Peyer's patch (tissue), 4 donors: ENCODE measurements at regions not wholly inside any gene's neighbourhood (a gene's known extent, or its start where the extent isn't known, plus 50 kb on each side); places are given as distances from the start of the nearest gene placed in this dataset.

Experiments used
- POLR2A ChIP-seq, 2 donors: fragments of 450-650 bp; IDR thresholded peaks; one replicate each; pipeline ENCODE4 v1.5.1; 2017; ENCODE audit warnings: antibody characterized with exemption in 2 of 2, mild to moderate bottlenecking in 2 of 2, moderate library complexity in 2 of 2
- TF ChIP-seq, protein P1 (sequence below), 6 experiments: fragments of 450-650 bp in 4 of 6; fragments of 200-600 bp in 2 of 6; sonication (generic) in 1 of 6; IDR thresholded peaks; one replicate each; pipeline ENCODE4 v1.5.1; 2017 to 2019; ENCODE audit warnings: antibody characterized with exemption in 6 of 6, mild to moderate bottlenecking in 3 of 6, moderate library complexity in 1 of 6

DNA sequence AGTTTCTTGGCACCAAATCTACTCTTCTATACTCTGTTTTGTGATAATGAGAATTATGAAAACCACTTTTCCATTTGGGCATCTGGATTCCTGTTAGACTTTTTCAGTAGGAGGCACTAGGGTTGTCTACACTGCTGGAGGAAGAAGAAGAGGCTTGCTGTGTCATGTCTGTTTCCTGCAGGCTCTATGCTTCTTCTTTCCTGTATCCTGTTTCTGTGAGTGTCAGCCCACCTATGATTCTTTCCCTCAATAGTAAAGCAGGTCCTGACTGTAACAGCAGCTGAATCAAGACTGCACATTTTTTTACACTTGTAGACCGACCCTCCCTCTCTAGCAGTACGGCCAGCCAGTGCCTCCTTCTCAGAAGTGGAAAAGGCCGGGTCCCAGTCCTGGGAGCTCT, 603.9 kb downstream of the HDGFL1 start:
- no peak for TF ChIP-seq POLR2A (IDR thresholded peaks at IDR 0.05)
- TF ChIP-seq, protein P1, sequence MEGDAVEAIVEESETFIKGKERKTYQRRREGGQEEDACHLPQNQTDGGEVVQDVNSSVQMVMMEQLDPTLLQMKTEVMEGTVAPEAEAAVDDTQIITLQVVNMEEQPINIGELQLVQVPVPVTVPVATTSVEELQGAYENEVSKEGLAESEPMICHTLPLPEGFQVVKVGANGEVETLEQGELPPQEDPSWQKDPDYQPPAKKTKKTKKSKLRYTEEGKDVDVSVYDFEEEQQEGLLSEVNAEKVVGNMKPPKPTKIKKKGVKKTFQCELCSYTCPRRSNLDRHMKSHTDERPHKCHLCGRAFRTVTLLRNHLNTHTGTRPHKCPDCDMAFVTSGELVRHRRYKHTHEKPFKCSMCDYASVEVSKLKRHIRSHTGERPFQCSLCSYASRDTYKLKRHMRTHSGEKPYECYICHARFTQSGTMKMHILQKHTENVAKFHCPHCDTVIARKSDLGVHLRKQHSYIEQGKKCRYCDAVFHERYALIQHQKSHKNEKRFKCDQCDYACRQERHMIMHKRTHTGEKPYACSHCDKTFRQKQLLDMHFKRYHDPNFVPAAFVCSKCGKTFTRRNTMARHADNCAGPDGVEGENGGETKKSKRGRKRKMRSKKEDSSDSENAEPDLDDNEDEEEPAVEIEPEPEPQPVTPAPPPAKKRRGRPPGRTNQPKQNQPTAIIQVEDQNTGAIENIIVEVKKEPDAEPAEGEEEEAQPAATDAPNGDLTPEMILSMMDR (IDR thresholded peaks at IDR 0.05): no peak
